GM23248 (cell line): ENCODE measurements at regions not wholly inside any gene's neighbourhood (a gene's known extent, or its start where the extent isn't known, plus 50 kb on each side); places are given as distances from the start of the nearest gene placed in this dataset.

Source experiments
- EZH2 ChIP-seq: fragments of 200-600 bp; sonication (generic); IDR thresholded peaks from 2 replicates; pipeline ENCODE4 v1.6.1; 2018; ENCODE audit warnings: antibody characterized with exemption, mild to moderate bottlenecking; ENCODE audit not compliant: insufficient read depth, poor library complexity, severe bottlenecking
- EZH2phosphoT487 ChIP-seq: fragments of 200-600 bp; sonication (generic); IDR thresholded peaks from 2 replicates; pipeline ENCODE4 v1.6.1; 2018; ENCODE audit warnings: antibody characterized with exemption, moderate library complexity, mild to moderate bottlenecking, low read depth; ENCODE audit not compliant: insufficient read depth

DNA sequence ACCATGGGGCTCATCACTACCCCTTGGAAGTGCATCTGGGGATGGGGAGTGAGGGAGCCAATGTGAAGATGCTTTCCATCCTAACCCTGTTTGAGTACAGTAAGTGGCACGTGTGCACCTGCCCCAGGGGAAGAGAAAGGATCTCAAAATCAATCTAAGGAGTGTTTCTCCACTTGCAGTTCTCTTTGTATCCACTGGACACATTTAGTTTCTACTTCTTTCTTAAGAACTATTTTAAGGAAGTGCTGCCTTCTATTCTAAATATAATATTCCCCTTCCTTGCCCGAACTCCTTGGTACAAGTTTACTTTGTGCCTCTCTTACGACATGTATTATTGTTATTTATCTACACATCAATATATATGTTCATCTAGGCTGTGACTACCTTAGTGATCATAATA, 73.8 kb downstream of the TTC6 start:
- TF ChIP-seq EZH2 (no peak), EZH2phosphoT487 (no peak)
